ENCODE measurements at regions not wholly inside any gene's neighbourhood (a gene's known extent, or its start where the extent isn't known, plus 50 kb on each side); places are given as distances from the start of the nearest gene placed in this dataset.

DNA sequence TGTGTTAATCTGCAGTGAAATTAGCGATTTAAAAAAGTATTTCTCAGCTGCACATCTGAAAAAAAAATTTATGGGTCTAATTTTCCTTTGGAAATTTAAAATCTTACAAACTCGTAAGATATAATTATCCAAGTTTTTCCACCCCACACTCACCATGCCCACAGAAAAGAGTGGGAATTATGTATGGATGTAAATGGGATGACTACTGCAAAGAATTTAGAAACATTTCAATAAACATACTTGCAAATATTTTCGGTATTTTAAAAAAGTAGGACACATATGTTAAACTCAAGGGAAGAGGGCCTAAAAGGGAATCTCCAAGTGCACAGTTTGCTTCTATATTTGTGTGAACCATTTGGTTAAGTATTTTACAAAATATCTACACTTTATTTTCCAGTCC is 1039.9 kb upstream of the POU3F3 start:
- TF ChIP-seq, protein P1, sequence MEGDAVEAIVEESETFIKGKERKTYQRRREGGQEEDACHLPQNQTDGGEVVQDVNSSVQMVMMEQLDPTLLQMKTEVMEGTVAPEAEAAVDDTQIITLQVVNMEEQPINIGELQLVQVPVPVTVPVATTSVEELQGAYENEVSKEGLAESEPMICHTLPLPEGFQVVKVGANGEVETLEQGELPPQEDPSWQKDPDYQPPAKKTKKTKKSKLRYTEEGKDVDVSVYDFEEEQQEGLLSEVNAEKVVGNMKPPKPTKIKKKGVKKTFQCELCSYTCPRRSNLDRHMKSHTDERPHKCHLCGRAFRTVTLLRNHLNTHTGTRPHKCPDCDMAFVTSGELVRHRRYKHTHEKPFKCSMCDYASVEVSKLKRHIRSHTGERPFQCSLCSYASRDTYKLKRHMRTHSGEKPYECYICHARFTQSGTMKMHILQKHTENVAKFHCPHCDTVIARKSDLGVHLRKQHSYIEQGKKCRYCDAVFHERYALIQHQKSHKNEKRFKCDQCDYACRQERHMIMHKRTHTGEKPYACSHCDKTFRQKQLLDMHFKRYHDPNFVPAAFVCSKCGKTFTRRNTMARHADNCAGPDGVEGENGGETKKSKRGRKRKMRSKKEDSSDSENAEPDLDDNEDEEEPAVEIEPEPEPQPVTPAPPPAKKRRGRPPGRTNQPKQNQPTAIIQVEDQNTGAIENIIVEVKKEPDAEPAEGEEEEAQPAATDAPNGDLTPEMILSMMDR (conservative IDR thresholded peaks at IDR 0.05 in 1 of 2, IDR thresholded peaks at IDR 0.05 in 1 of 2; ENCODE audit: low read depth in 1 of 2, low read length in 2 of 2), result no peak
- no peak for TF ChIP-seq EZH2 (IDR thresholded peaks at IDR 0.05; ENCODE audit: low read length, missing control alignments)

Data from fibroblast of lung (primary cell).